ENCODE measurements at regions not wholly inside any gene's neighbourhood (a gene's known extent, or its start where the extent isn't known, plus 50 kb on each side); places are given as distances from the start of the nearest gene placed in this dataset.

DNA sequence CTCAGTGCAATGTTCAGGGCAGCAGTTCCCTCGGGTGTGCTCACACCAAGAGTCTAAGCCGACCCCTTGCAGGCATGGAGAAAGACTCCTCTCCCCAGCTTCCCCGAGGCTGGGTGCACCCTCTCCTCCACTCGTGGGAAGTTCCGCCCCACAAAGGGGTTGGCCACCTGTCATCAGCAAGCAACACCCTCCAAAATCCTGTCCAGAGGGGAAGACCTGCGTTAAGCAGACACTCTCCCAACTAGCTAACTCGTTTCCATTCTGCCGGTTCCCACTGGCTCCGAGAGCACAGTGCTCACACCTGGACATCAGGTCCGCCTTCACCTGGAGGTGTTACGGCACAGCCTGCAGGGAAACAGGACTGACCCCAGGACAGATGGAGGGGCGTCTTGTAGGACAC is 117.9 kb upstream of the IRX4 start:
- no peak overlapping the region for H3K4me3 ChIP-seq
- no peaks in the 10 kb centered on the region for H3K9me3 ChIP-seq (replicated peaks)
- TF ChIP-seq CTCF (IDR thresholded peaks at IDR 0.05; ENCODE audit: borderline replicate concordance) = no peak
- H3K27me3 ChIP-seq (ENCODE audit: low read depth) = peaks cover 19% of the 10 kb centered on the region
- no peaks in the 10 kb centered on the region for H3K36me3 ChIP-seq
- intact Hi-C loops (cut with micrococcal nuclease) = no loop called here
- no peaks in the 10 kb centered on the region for H3K4me1 ChIP-seq
- DNase-seq = no peak
- no peak overlapping the region for H3K27ac ChIP-seq (replicated peaks)

GRCh38 chr5:1999794-2000193 is 117.1 kb upstream of the IRX4 start:
- TF ChIP-seq CTCF (IDR thresholded peaks at IDR 0.05; ENCODE audit: borderline replicate concordance) = no peak
- no peak overlapping the region for H3K27ac ChIP-seq (replicated peaks)
- no peaks in the 10 kb centered on the region for H3K36me3 ChIP-seq
- no peak overlapping the region for H3K4me3 ChIP-seq
- peaks cover 14% of the 10 kb centered on the region for H3K27me3 ChIP-seq (ENCODE audit: low read depth)
- H3K9me3 ChIP-seq (replicated peaks) = no peaks in the 10 kb centered on the region
- intact Hi-C loops (cut with micrococcal nuclease) = no loop called here
- no peaks in the 10 kb centered on the region for H3K4me1 ChIP-seq
- no peak for DNase-seq

GRCh38 chr5:1998716-1999317 is 116.1 kb upstream of the IRX4 start:
- peaks cover 14% of the 10 kb centered on the region for H3K27me3 ChIP-seq (ENCODE audit: low read depth)
- intact Hi-C loops (cut with micrococcal nuclease) = no loop called here
- no peak overlapping the region for H3K27ac ChIP-seq (replicated peaks)
- no peaks in the 10 kb centered on the region for H3K9me3 ChIP-seq (replicated peaks)
- H3K4me3 ChIP-seq = no peak overlapping the region
- no peak for DNase-seq
- TF ChIP-seq CTCF (IDR thresholded peaks at IDR 0.05; ENCODE audit: borderline replicate concordance) = no peak
- no peaks in the 10 kb centered on the region for H3K36me3 ChIP-seq
- no peaks in the 10 kb centered on the region for H3K4me1 ChIP-seq

GRCh38 chr5:1998348-1998669 is 115.6 kb upstream of the IRX4 start:
- H3K27ac ChIP-seq (replicated peaks) = no peak overlapping the region
- no peaks in the 10 kb centered on the region for H3K36me3 ChIP-seq
- H3K27me3 ChIP-seq (ENCODE audit: low read depth) = peaks cover 14% of the 10 kb centered on the region
- H3K9me3 ChIP-seq (replicated peaks) = no peaks in the 10 kb centered on the region
- H3K4me3 ChIP-seq = no peak overlapping the region
- TF ChIP-seq CTCF (IDR thresholded peaks at IDR 0.05; ENCODE audit: borderline replicate concordance) = no peak
- intact Hi-C loops (cut with micrococcal nuclease) = no loop called here
- no peaks in the 10 kb centered on the region for H3K4me1 ChIP-seq
- DNase-seq = no peak

DNA sequence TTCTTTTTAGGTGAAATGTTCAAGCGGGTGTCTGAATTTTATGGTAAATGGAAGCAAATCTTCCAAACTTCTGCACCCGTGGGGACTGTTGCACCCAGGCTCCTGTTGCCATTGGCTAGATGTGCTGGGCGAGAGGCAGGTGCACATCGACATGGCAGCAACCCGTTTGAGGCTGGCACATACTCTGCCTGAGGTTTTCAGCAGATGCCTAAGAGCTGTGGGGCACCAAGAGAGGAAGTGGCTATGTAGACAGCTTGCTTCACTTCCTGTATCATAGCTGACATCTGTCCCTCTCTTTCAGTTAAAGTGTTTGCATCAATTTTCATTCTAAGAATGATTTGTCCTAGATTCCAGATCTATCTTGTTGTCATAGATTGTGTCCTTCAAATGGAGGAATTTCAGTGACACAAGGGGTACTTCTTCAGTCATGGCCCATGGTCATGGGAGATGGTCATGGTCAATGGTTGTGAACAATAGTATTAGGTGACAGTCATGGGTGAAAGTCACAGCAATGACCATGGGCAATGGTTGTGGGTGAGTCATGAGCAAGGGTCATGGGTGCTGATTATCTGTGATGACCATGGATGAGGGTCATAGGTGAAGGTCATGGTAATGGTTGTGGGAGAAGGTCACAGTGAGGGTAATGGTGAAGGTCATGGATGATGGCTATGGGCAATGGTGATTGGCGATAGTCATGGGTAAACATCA is 115.1 kb upstream of the IRX4 start:
- no peak overlapping the region for H3K27ac ChIP-seq (replicated peaks)
- intact Hi-C loops (cut with micrococcal nuclease) = no loop called here

More for the DNA sequence above, 115.1 kb upstream of the IRX4 start:
- peaks cover 10% of the 10 kb centered on the region for H3K27me3 ChIP-seq (ENCODE audit: low read depth)
- DNase-seq = no peak
- TF ChIP-seq CTCF (IDR thresholded peaks at IDR 0.05; ENCODE audit: borderline replicate concordance) = no peak
- no peaks in the 10 kb centered on the region for H3K36me3 ChIP-seq
- H3K9me3 ChIP-seq (replicated peaks) = peaks cover 4% of the 10 kb centered on the region
- no peak overlapping the region for H3K4me3 ChIP-seq
- no peaks in the 10 kb centered on the region for H3K4me1 ChIP-seq

Data from left ventricle myocardium inferior (tissue), 1 donor.